ENCODE measurements at regions not wholly inside any gene's neighbourhood (a gene's known extent, or its start where the extent isn't known, plus 50 kb on each side); places are given as distances from the start of the nearest gene placed in this dataset.

DNA sequence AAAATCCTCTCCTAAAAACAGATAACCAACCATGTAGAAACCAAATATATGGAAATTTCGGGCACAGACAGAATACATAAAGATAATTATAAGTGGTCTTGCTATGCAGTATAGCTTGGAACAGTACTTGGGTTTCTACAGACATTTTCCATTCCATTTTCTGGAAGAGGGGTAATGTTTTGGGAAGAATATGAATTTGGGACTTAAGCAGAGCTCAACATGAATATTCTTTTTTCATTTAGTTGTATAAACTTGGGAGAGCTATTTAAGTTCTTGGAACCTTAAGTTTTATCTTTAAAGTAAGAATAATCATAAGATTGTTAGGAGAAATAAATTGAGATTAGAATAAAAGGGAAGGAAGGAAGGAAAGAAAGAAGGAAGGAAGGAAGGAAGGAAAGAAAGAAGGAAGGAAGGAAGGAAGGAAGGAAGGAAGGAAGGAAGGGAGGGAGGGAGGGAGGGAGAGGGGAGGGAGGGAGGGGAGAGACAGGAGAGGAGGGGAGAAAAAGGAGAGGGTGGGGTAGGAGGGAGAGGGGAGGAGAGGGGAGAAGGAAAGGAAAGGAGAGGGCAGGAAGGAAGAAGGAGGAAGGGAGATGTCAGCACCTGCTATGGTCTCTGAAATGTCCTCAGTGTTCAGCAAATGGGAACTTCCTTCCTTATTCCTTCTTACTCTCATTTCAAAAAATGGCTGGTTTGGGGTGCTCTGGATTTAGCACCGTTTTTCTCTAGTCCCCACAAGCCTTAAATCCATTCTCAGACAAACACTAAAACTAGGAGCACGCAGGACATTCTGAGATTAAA is 248.3 kb downstream of the LY86 start:
- TF ChIP-seq FOXK2 (IDR thresholded peaks at IDR 0.05) (no peak), SP1 (IDR thresholded peaks at IDR 0.05) (no peak)

All from HEK293T (cell line).